ENCODE measurements at regions not wholly inside any gene's neighbourhood (a gene's known extent, or its start where the extent isn't known, plus 50 kb on each side); places are given as distances from the start of the nearest gene placed in this dataset.

DNA sequence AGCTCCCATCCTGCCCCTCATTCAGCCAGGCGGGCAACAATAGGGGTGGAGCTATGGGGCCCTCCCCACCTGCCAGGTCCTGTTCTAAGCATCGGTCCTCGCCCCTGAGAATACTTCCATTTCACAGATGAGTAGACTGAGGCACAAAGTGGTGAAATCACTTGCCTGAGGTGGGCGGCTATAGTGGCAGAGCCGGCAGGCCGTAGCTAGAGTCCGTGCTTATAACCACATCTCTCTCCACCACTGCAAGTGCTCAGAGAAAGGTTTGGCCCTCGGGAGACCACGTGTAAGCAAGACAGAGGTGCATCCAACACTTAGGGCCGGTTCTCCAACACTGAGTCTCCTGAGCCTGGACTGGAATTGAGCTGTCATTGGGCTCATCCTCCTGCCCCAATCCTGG is 145.8 kb upstream of the UNC5B start:
- TF ChIP-seq, protein P1, sequence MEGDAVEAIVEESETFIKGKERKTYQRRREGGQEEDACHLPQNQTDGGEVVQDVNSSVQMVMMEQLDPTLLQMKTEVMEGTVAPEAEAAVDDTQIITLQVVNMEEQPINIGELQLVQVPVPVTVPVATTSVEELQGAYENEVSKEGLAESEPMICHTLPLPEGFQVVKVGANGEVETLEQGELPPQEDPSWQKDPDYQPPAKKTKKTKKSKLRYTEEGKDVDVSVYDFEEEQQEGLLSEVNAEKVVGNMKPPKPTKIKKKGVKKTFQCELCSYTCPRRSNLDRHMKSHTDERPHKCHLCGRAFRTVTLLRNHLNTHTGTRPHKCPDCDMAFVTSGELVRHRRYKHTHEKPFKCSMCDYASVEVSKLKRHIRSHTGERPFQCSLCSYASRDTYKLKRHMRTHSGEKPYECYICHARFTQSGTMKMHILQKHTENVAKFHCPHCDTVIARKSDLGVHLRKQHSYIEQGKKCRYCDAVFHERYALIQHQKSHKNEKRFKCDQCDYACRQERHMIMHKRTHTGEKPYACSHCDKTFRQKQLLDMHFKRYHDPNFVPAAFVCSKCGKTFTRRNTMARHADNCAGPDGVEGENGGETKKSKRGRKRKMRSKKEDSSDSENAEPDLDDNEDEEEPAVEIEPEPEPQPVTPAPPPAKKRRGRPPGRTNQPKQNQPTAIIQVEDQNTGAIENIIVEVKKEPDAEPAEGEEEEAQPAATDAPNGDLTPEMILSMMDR (IDR thresholded peaks at IDR 0.05): no peak
- no peak for TF ChIP-seq EZH2 (IDR thresholded peaks at IDR 0.05; ENCODE audit: borderline replicate concordance, insufficient read depth, low read depth, low read length, poor library complexity, severe bottlenecking)
